ENCODE measurements at regions not wholly inside any gene's neighbourhood (a gene's known extent, or its start where the extent isn't known, plus 50 kb on each side); places are given as distances from the start of the nearest gene placed in this dataset.

DNA sequence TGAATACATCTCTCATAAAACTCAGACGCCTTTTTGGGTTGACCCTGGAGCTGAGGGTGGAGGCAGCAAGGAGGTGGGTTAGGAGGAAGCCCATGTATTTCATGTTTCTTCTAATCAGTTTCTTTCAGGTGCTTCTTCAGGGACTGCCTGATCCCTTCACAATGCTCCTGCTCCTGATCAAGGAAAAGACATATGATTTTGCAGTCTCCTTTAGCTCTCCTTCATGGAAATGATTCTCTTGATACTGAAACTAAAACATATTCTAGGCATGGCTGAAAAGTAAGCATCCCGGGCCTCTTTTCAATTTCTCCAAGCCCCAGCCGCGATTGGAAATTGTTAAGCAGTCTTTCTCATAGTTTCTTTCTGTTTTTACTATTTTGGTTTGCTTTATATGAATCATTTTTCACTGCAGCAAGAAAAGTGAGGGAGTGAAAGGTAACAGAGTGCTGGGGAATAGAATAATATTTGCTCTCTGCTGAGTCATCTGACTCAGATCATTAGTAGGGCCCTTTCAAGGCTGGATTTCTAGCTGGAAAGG, 730.7 kb downstream of the CDH11 start:
- TF ChIP-seq, protein P1, sequence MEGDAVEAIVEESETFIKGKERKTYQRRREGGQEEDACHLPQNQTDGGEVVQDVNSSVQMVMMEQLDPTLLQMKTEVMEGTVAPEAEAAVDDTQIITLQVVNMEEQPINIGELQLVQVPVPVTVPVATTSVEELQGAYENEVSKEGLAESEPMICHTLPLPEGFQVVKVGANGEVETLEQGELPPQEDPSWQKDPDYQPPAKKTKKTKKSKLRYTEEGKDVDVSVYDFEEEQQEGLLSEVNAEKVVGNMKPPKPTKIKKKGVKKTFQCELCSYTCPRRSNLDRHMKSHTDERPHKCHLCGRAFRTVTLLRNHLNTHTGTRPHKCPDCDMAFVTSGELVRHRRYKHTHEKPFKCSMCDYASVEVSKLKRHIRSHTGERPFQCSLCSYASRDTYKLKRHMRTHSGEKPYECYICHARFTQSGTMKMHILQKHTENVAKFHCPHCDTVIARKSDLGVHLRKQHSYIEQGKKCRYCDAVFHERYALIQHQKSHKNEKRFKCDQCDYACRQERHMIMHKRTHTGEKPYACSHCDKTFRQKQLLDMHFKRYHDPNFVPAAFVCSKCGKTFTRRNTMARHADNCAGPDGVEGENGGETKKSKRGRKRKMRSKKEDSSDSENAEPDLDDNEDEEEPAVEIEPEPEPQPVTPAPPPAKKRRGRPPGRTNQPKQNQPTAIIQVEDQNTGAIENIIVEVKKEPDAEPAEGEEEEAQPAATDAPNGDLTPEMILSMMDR (IDR thresholded peaks at IDR 0.05): no peak
- TF ChIP-seq POLR2AphosphoS5 (IDR thresholded peaks at IDR 0.05) (no peak), POLR2A (IDR thresholded peaks at IDR 0.05) (no peak)
